HCT116 (cell line): ENCODE measurements at regions not wholly inside any gene's neighbourhood (a gene's known extent, or its start where the extent isn't known, plus 50 kb on each side); places are given as distances from the start of the nearest gene placed in this dataset.

Experiments
- EZH2phosphoT487 ChIP-seq: fragments of 200-600 bp; IDR thresholded peaks from 2 replicates; pipeline ENCODE4 v1.6.1; 2018; ENCODE audit warnings: antibody characterized with exemption, borderline replicate concordance
- POLR2AphosphoS5 ChIP-seq: IDR thresholded peaks from 2 replicates; pipeline ENCODE4 v1.6.1; 2011; ENCODE audit warnings: mild to moderate bottlenecking, low read depth, low read length, moderate library complexity
- YY1 ChIP-seq: IDR thresholded peaks from 2 replicates; pipeline ENCODE4 v1.6.1; 2011; ENCODE audit warnings: low read length, low read depth, moderate library complexity, mild to moderate bottlenecking; ENCODE audit not compliant: insufficient replicate concordance; ENCODE audit errors: extremely low read depth
- TF ChIP-seq, protein P1 (sequence below), 3 experiments: fragments of 200-600 bp in 1 of 3; sonication (generic) in 1 of 3; IDR thresholded peaks in 2 of 3; conservative IDR thresholded peaks in 1 of 3; 2 replicates each; pipeline ENCODE4 v1.5.1; 2012 to 2017; ENCODE audit warnings: low read depth in 2 of 3, low read length in 2 of 3, antibody characterized with exemption in 1 of 3, borderline replicate concordance in 1 of 3, control low read depth in 1 of 3, mild to moderate bottlenecking in 1 of 3, mixed read lengths in 1 of 3, mixed run types in 1 of 3, moderate library complexity in 1 of 3; ENCODE audit not compliant: insufficient read depth in 1 of 3

DNA sequence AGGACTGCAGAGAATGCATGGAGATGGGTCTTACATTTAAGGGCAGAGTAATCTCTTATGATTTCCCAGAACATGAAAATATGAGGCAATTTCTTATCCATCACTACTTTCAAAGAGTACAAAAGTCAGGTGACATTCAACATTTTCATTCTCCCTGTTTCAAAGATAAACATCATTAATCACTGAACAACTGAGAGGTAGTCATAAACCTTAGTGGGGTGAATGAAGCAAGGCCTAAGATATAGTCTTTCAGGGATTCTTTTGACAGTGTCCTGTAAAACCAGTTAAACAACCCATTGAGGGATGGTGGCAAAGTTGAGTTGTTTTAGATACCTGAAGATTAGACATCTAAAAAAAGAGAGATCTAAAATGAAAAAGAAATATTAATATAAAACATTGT is 271.6 kb upstream of the CBLB start:
- TF ChIP-seq YY1 (no peak), EZH2phosphoT487 (no peak), POLR2AphosphoS5 (no peak)
- TF ChIP-seq, protein P1, sequence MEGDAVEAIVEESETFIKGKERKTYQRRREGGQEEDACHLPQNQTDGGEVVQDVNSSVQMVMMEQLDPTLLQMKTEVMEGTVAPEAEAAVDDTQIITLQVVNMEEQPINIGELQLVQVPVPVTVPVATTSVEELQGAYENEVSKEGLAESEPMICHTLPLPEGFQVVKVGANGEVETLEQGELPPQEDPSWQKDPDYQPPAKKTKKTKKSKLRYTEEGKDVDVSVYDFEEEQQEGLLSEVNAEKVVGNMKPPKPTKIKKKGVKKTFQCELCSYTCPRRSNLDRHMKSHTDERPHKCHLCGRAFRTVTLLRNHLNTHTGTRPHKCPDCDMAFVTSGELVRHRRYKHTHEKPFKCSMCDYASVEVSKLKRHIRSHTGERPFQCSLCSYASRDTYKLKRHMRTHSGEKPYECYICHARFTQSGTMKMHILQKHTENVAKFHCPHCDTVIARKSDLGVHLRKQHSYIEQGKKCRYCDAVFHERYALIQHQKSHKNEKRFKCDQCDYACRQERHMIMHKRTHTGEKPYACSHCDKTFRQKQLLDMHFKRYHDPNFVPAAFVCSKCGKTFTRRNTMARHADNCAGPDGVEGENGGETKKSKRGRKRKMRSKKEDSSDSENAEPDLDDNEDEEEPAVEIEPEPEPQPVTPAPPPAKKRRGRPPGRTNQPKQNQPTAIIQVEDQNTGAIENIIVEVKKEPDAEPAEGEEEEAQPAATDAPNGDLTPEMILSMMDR (IDR thresholded peaks at IDR 0.05 in 2 of 3, conservative IDR thresholded peaks at IDR 0.05 in 1 of 3; ENCODE audit: borderline replicate concordance in 1 of 3, insufficient read depth in 1 of 3, low read depth in 2 of 3, low read length in 2 of 3): no peak
